ENCODE measurements at regions not wholly inside any gene's neighbourhood (a gene's known extent, or its start where the extent isn't known, plus 50 kb on each side); places are given as distances from the start of the nearest gene placed in this dataset.
"Not testable (repeated sequence)": the region's sequence is repeated elsewhere in the genome, so short reads cannot be mapped to it uniquely, and the experiment has no call there.

GRCh38 chr10:124242791-124243190, 149.4 kb upstream of the CHST15 start:
- no peak for DNase-seq (ENCODE audit: low read depth)

GRCh38 chr10:124242365-124242764, 149.0 kb upstream of the CHST15 start:
- DNase-seq (ENCODE audit: low read depth), result no peak

- not testable (repeated sequence) for DNase-seq (ENCODE audit: low read depth)
These were observed 148.1 kb upstream of the CHST15 start for GRCh38 chr10:124241510-124241909.

- DNase-seq (ENCODE audit: low read depth), result no peak
These were observed 147.5 kb upstream of the CHST15 start for GRCh38 chr10:124240839-124241291.

GRCh38 chr10:124239696-124240095, 146.3 kb upstream of the CHST15 start:
- DNase-seq (ENCODE audit: low read depth), result no peak

GRCh38 chr10:124239134-124239533, 145.7 kb upstream of the CHST15 start:
- DNase-seq (ENCODE audit: low read depth), result no peak

GRCh38 chr10:124238367-124238766, 145.0 kb upstream of the CHST15 start:
- DNase-seq (ENCODE audit: low read depth), result no peak

GRCh38 chr10:124237282-124237961, 144.0 kb upstream of the CHST15 start:
- DNase-seq (ENCODE audit: low read depth), result no peak

GRCh38 chr10:124236816-124237215, 143.4 kb upstream of the CHST15 start:
- DNase-seq (ENCODE audit: low read depth), result no peak

GRCh38 chr10:124236136-124236535, 142.7 kb upstream of the CHST15 start:
- DNase-seq (ENCODE audit: low read depth), result no peak

- DNase-seq (ENCODE audit: low read depth), result no peak
These were observed 141.8 kb upstream of the CHST15 start for GRCh38 chr10:124235232-124235631.

- no peak for DNase-seq (ENCODE audit: low read depth)
These were observed 140.2 kb upstream of the CHST15 start for GRCh38 chr10:124233546-124234138.

- DNase-seq (ENCODE audit: low read depth), result no peak
These were observed 139.5 kb upstream of the CHST15 start for GRCh38 chr10:124232686-124233545.

- DNase-seq (ENCODE audit: low read depth), result no peak
These were observed 138.1 kb upstream of the CHST15 start for GRCh38 chr10:124231168-124232155.

GRCh38 chr10:124230635-124231167, 137.3 kb upstream of the CHST15 start:
- DNase-seq (ENCODE audit: low read depth), result no peak

GRCh38 chr10:124229989-124230634, 136.7 kb upstream of the CHST15 start:
- no peak for DNase-seq (ENCODE audit: low read depth)

GRCh38 chr10:124229201-124229988, 136.0 kb upstream of the CHST15 start:
- no peak for DNase-seq (ENCODE audit: low read depth)

GRCh38 chr10:124228471-124228870, 135.1 kb upstream of the CHST15 start:
- DNase-seq (ENCODE audit: low read depth), result no peak

- no peak for DNase-seq (ENCODE audit: low read depth)
These were observed 134.6 kb upstream of the CHST15 start for GRCh38 chr10:124227988-124228387.
